ENCODE measurements at regions not wholly inside any gene's neighbourhood (a gene's known extent, or its start where the extent isn't known, plus 50 kb on each side); places are given as distances from the start of the nearest gene placed in this dataset.

- Histone ChIP-seq H3K9ac (ENCODE audit: low read depth, low read length) (no peak overlapping the region), H3K4me3 (ENCODE audit: insufficient read depth, low read depth, low read length) (no peak overlapping the region), H3K36me3 (ENCODE audit: control insufficient read depth, insufficient read depth, low read length) (no peaks in the 10 kb centered on the region), H3K9me3 (ENCODE audit: control insufficient read depth, insufficient read depth, low read length) (no peaks in the 10 kb centered on the region), H2BK120ac (ENCODE audit: low read depth, low read length) (no peak overlapping the region), H3K9me1 (ENCODE audit: insufficient read depth, low read length) (no peaks in the 10 kb centered on the region), H3K4me1 (ENCODE audit: control insufficient read depth, insufficient read depth, low read length) (peaks cover 2% of the 10 kb centered on the region; the same call in 1 of the 2 replicates), H3K27me3 (ENCODE audit: control insufficient read depth, insufficient read depth, low read length) (no peaks in the 10 kb centered on the region), H3K27ac (ENCODE audit: insufficient read depth, low read length) (no peak overlapping the region), H3K14ac (replicated peaks; ENCODE audit: low read depth, low read length) (no peak overlapping the region), H3K23ac (ENCODE audit: low read depth, low read length) (no peak overlapping the region), H4K5ac (ENCODE audit: low read depth, low read length) (no peak overlapping the region), H3K18ac (ENCODE audit: low read depth, low read length) (no peak overlapping the region), H2BK5ac (ENCODE audit: low read depth, low read length, poor library complexity, severe bottlenecking) (no peak overlapping the region), H3K79me1 (ENCODE audit: low read depth in 1 of 2, low read length in 2 of 2) (no peaks in the 10 kb centered on the region), H2BK20ac (ENCODE audit: low read depth, low read length) (no peak overlapping the region), H3K4me2 (ENCODE audit: low read depth, low read length) (no peak overlapping the region), H3K4ac (ENCODE audit: low read depth, low read length) (no peak overlapping the region), H4K20me1 (ENCODE audit: insufficient read depth, low read length) (no peaks in the 10 kb centered on the region), H2BK15ac (ENCODE audit: low read depth, low read length) (no peak overlapping the region), H2AK5ac (ENCODE audit: low read depth, low read length) (no peak overlapping the region), H2AFZ (replicated peaks; ENCODE audit: low read length, poor library complexity) (no peak overlapping the region), H4K8ac (ENCODE audit: low read depth in 2 of 2, low read length in 2 of 2) (no peak overlapping the region), H4K91ac (ENCODE audit: insufficient read depth, low read depth, low read length) (no peak overlapping the region), H3K56ac (ENCODE audit: extremely low read depth, insufficient read depth, low read length) (no peak overlapping the region), H2AK9ac (replicated peaks; ENCODE audit: low read depth, low read length, poor library complexity) (no peak overlapping the region)
- DNase-seq (no peak), ATAC-seq (ENCODE audit: low read depth) (no peak)
- no TSS peak for BruUV-seq (replicated peaks)
- no peak for TF ChIP-seq CTCF (conservative IDR thresholded peaks at IDR 0.05; ENCODE audit: low read depth, low read length)
- TF ChIP-seq RCOR1 (IDR thresholded peaks at IDR 0.05; ENCODE audit: insufficient replicate concordance, low read length), result no peak
- in situ Hi-C loops (cut with MboI; ENCODE audit: low sequenced_read_pairs), result no loop called here
- intact Hi-C loops (cut with micrococcal nuclease), result no loop called here
- dilution Hi-C loops (cut with HindIII; ENCODE audit: low sequenced_read_pairs, unreplicated experiment), result no loop called here
- ChIA-PET CTCF (no interaction called here), POLR2A (ENCODE audit: unreplicated experiment) (no interaction called here)
Measured at GRCh38 chr7:15801041-15801440, 114.6 kb upstream of the MEOX2 start.
